Testis (tissue), 2 donors: ENCODE measurements at regions not wholly inside any gene's neighbourhood (a gene's known extent, or its start where the extent isn't known, plus 50 kb on each side); places are given as distances from the start of the nearest gene placed in this dataset.

Experiments
- DNase-seq: peaks from one replicate; pipeline ENCODE4 v3.0.0-alpha.2; 2019
- H3K27ac ChIP-seq, 2 donors: fragments of 200-600 bp; sonication (generic); one replicate each; pipeline ENCODE4 v1.5.1; 2019
- H3K27me3 ChIP-seq: fragments of 200-600 bp; sonication (generic); one replicate; pipeline ENCODE4 v1.5.1; 2019
- H3K36me3 ChIP-seq: fragments of 200-600 bp; sonication (generic); one replicate; pipeline ENCODE4 v1.5.1; 2017; ENCODE audit warnings: low read depth; ENCODE audit errors: missing control alignments
- H3K4me1 ChIP-seq: fragments of 200-600 bp; sonication (generic); one replicate; pipeline ENCODE4 v1.5.1; 2019
- H3K4me3 ChIP-seq, 2 donors: fragments of 200-600 bp; sonication (generic); one replicate each; pipeline ENCODE4 v1.5.1; 2017 to 2019
- H3K9me3 ChIP-seq: fragments of 200-600 bp; sonication (generic); one replicate; pipeline ENCODE4 v1.5.1; 2017
- CTCF ChIP-seq, 3 experiments: fragments of 450-650 bp in 2 of 3; fragments of 200-600 bp in 1 of 3; sonication (generic) in 1 of 3; IDR thresholded peaks; one replicate each; pipeline ENCODE4 v1.5.1; 2016 to 2019; ENCODE audit warnings: antibody characterized with exemption in 3 of 3, mild to moderate bottlenecking in 2 of 3, moderate library complexity in 1 of 3
- POLR2A ChIP-seq: fragments of 450-650 bp; IDR thresholded peaks from one replicate; pipeline ENCODE4 v1.6.1; 2017; ENCODE audit warnings: antibody characterized with exemption, mild to moderate bottlenecking, moderate library complexity
- WGBS, 2 donors: methylation state at CpG; one replicate each; pipeline ENCODE4 v1.1.5; 2018; 5-methylcytosine and 5-hydroxymethylcytosine counted together
- intact Hi-C: fragments of 100-400 bp; cut with DNase I; formaldehyde crosslinking; loops from one replicate; pipeline ENCODE4 v1.15.1; 2023; ENCODE audit warnings: low total_unique reads

- Histone ChIP-seq H3K27me3 (no peaks in the 10 kb centered on the region), H3K9me3 (no peaks in the 10 kb centered on the region), H3K36me3 (no peaks in the 10 kb centered on the region), H3K4me3 (no peak overlapping the region), H3K27ac (no peak overlapping the region), H3K4me1 (no peaks in the 10 kb centered on the region)
- no peak for TF ChIP-seq POLR2A
- TF ChIP-seq CTCF (IDR thresholded peaks at IDR 0.05): no peak
- intact Hi-C loops: no loop called here
- DNase-seq: no peak
- WGBS, 2 donors: 86 to 93% methylated on average over 4 of the region's 4 CpGs
Observed at GRCh38 chr4:25474690-25475089, 97.6 kb downstream of the ANAPC4 start.

GRCh38 chr4:25477221-25477620, 100.2 kb downstream of the ANAPC4 start:
- Histone ChIP-seq H3K4me1 (no peaks in the 10 kb centered on the region), H3K36me3 (no peaks in the 10 kb centered on the region), H3K4me3 (no peak overlapping the region), H3K27ac (no peak overlapping the region), H3K27me3 (no peaks in the 10 kb centered on the region), H3K9me3 (no peaks in the 10 kb centered on the region)
- intact Hi-C loops: no loop called here
- WGBS, 2 donors: 44 to 52% methylated on average over 1 of the region's 1 CpG
- DNase-seq: no peak
- no peak for TF ChIP-seq POLR2A
- TF ChIP-seq CTCF (IDR thresholded peaks at IDR 0.05): no peak

- H3K4me1 ChIP-seq: no peaks in the 10 kb centered on the region
- H3K27me3 ChIP-seq: no peaks in the 10 kb centered on the region
- DNase-seq: no peak
- H3K27ac ChIP-seq: no peak overlapping the region
- TF ChIP-seq POLR2A (no peak), CTCF (IDR thresholded peaks at IDR 0.05) (no peak)
- H3K36me3 ChIP-seq: no peaks in the 10 kb centered on the region
- H3K4me3 ChIP-seq: no peak overlapping the region
- intact Hi-C loops: no loop called here
- 67 to 68% methylated on average over 2 of the region's 2 CpGs for WGBS, 2 donors
- no peaks in the 10 kb centered on the region for H3K9me3 ChIP-seq
Observed at GRCh38 chr4:25481648-25482047, 104.6 kb downstream of the ANAPC4 start.

- WGBS, 2 donors: 93% methylated on average over 3 of the region's 3 CpGs
- intact Hi-C loops: no loop called here
- no peak for TF ChIP-seq POLR2A
- no peak for TF ChIP-seq CTCF (IDR thresholded peaks at IDR 0.05)
- no peak overlapping the region for H3K4me3 ChIP-seq
- H3K27me3 ChIP-seq: no peaks in the 10 kb centered on the region
- H3K4me1 ChIP-seq: no peaks in the 10 kb centered on the region
- H3K9me3 ChIP-seq: no peaks in the 10 kb centered on the region
- no peak for DNase-seq
- no peaks in the 10 kb centered on the region for H3K36me3 ChIP-seq
- no peak overlapping the region for H3K27ac ChIP-seq
Observed at GRCh38 chr4:25484243-25484721, 107.2 kb downstream of the ANAPC4 start.

- 71 to 80% methylated on average over 6 of the region's 6 CpGs for WGBS, 2 donors
- Histone ChIP-seq H3K27me3 (no peaks in the 10 kb centered on the region), H3K4me1 (no peaks in the 10 kb centered on the region), H3K4me3 (no peak overlapping the region), H3K9me3 (no peaks in the 10 kb centered on the region), H3K27ac (no peak overlapping the region), H3K36me3 (no peaks in the 10 kb centered on the region)
- intact Hi-C loops: no loop called here
- no peak for DNase-seq
- TF ChIP-seq CTCF (IDR thresholded peaks at IDR 0.05) (no peak), POLR2A (no peak)
Observed at GRCh38 chr4:25485104-25485503, 108.0 kb downstream of the ANAPC4 start.
